Keratinocyte (primary cell): ENCODE measurements at regions not wholly inside any gene's neighbourhood (a gene's known extent, or its start where the extent isn't known, plus 50 kb on each side); places are given as distances from the start of the nearest gene placed in this dataset.

Experiments used
- DNase-seq: peaks from one replicate; pipeline ENCODE4 v3.0.0-alpha.2; 2011; ENCODE audit warnings: low read depth, missing footprints, low spot score
- FAIRE-seq: peaks from 2 replicates; lab custom pipeline; 2011; peaks lifted over from hg19 to GRCh38; lab: Jason Lieb, UNC
- H2AFZ ChIP-seq: 2 replicates; pipeline ENCODE4 v1.6.0; 2012; ENCODE audit warnings: low read length, control low read depth, inconsistent platforms; ENCODE audit not compliant: control insufficient read depth
- H3K27ac ChIP-seq: 2 replicates; pipeline ENCODE4 v1.5.1; 2011; ENCODE audit warnings: low read length; ENCODE audit not compliant: control insufficient read depth, insufficient read depth
- H3K27me3 ChIP-seq: 3 replicates; pipeline ENCODE4 v1.6.0; 2011; ENCODE audit warnings: low read length; ENCODE audit not compliant: control insufficient read depth, insufficient read depth; ENCODE audit errors: extremely low read depth
- H3K36me3 ChIP-seq, 2 experiments: 2 replicates in 1 of 2; 3 replicates in 1 of 2; pipeline ENCODE4 v1.5.1; 2011; ENCODE audit warnings: low read length in 2 of 2, mild to moderate bottlenecking in 1 of 2; ENCODE audit not compliant: control insufficient read depth in 2 of 2, insufficient read depth in 2 of 2; ENCODE audit errors: extremely low read depth in 1 of 2
- H3K4me1 ChIP-seq: 3 replicates; pipeline ENCODE4 v1.5.1; 2011; ENCODE audit warnings: low read length; ENCODE audit not compliant: control insufficient read depth, insufficient read depth; ENCODE audit errors: extremely low read depth
- H3K4me2 ChIP-seq: 3 replicates; pipeline ENCODE4 v1.6.0; 2011; ENCODE audit warnings: low read depth, low read length; ENCODE audit not compliant: control insufficient read depth, insufficient read depth; ENCODE audit errors: extremely low read depth
- H3K4me3 ChIP-seq, 3 experiments: fragments of 200-600 bp in 1 of 3; sonication (generic) in 1 of 3; 2 replicates in 2 of 3; 3 replicates in 1 of 3; pipeline ENCODE4 v1.5.1; 2011 to 2016; ENCODE audit warnings: low read length in 3 of 3, mild to moderate bottlenecking in 3 of 3, control low read depth in 2 of 3, inconsistent platforms in 1 of 3, low read depth in 1 of 3, mixed read lengths in 1 of 3, mixed run types in 1 of 3, moderate library complexity in 1 of 3; ENCODE audit not compliant: control insufficient read depth in 2 of 3, insufficient read depth in 2 of 3; ENCODE audit errors: extremely low read depth in 1 of 3
- H3K79me2 ChIP-seq: 2 replicates; pipeline ENCODE4 v1.6.0; 2012; ENCODE audit warnings: low read length; ENCODE audit not compliant: control insufficient read depth, insufficient read depth
- H3K9ac ChIP-seq: 3 replicates; pipeline ENCODE4 v1.6.0; 2011; ENCODE audit warnings: low read length; ENCODE audit not compliant: control insufficient read depth, insufficient read depth; ENCODE audit errors: extremely low read depth
- H3K9me1 ChIP-seq: 3 replicates; pipeline ENCODE4 v1.6.0; 2011; ENCODE audit warnings: low read length; ENCODE audit not compliant: control insufficient read depth, insufficient read depth; ENCODE audit errors: extremely low read depth
- H3K9me3 ChIP-seq: 2 replicates; pipeline ENCODE4 v1.5.1; 2012; ENCODE audit warnings: low read depth, low read length; ENCODE audit not compliant: control insufficient read depth
- H4K20me1 ChIP-seq: 3 replicates; pipeline ENCODE4 v1.6.0; 2011; ENCODE audit warnings: low read length; ENCODE audit not compliant: control insufficient read depth, insufficient read depth; ENCODE audit errors: extremely low read depth
- CTCF ChIP-seq, 3 experiments: IDR thresholded peaks in 1 of 3; conservative IDR thresholded peaks in 1 of 3; optimal IDR thresholded peaks in 1 of 3; 2 replicates in 2 of 3; 3 replicates in 1 of 3; pipeline versions ENCODE3 to v1.5.1; 2011; ENCODE audit warnings: low read length in 3 of 3, mild to moderate bottlenecking in 3 of 3, moderate library complexity in 2 of 3, control low read depth in 1 of 3, inconsistent platforms in 1 of 3; ENCODE audit not compliant: insufficient read depth in 2 of 3; ENCODE audit errors: extremely low read depth in 1 of 3
- EZH2 ChIP-seq: IDR thresholded peaks from one replicate; pipeline ENCODE4 v1.6.1; 2012; ENCODE audit warnings: inconsistent platforms, mild to moderate bottlenecking, low read length, moderate library complexity
- dilution Hi-C: fragments of 300-500 bp; cut with MboI; formaldehyde crosslinking; loops from one replicate; pipeline ENCODE4 v1.7.0; 2020; ENCODE audit warnings: low sequenced_read_pairs; ENCODE audit not compliant: extremely low pct_ligation_motif_present

GRCh38 chr6:139823099-139823807 lies 448.8 kb upstream of the CITED2 start:
- H3K36me3 ChIP-seq = no peaks in the 10 kb centered on the region
- H3K79me2 ChIP-seq = no peaks in the 10 kb centered on the region
- FAIRE-seq (no peak), DNase-seq (no peak)
- TF ChIP-seq CTCF (optimal IDR thresholded peaks at IDR 0.05 in 1 of 3, IDR thresholded peaks at IDR 0.05 in 1 of 3, conservative IDR thresholded peaks at IDR 0.05 in 1 of 3; ENCODE audit: extremely low read depth in 1 of 3, insufficient read depth in 2 of 3, low read length in 3 of 3) (no peak), EZH2 (no peak)
- no peaks in the 10 kb centered on the region for H3K4me1 ChIP-seq
- no peak overlapping the region for H3K27ac ChIP-seq
- H3K9me1 ChIP-seq = no peaks in the 10 kb centered on the region
- no peak overlapping the region for H3K4me2 ChIP-seq
- no peaks in the 10 kb centered on the region for H3K9me3 ChIP-seq
- H4K20me1 ChIP-seq = no peaks in the 10 kb centered on the region
- H2AFZ ChIP-seq = no peak overlapping the region
- H3K9ac ChIP-seq = no peak overlapping the region
- dilution Hi-C loops = no loop called here
- H3K4me3 ChIP-seq = no peak overlapping the region
- H3K27me3 ChIP-seq = no peaks in the 10 kb centered on the region

- Histone ChIP-seq H2AFZ (no peak overlapping the region), H3K36me3 (no peaks in the 10 kb centered on the region), H3K27me3 (no peaks in the 10 kb centered on the region), H3K79me2 (no peaks in the 10 kb centered on the region), H3K4me2 (no peak overlapping the region), H4K20me1 (no peaks in the 10 kb centered on the region), H3K27ac (no peak overlapping the region), H3K4me1 (no peaks in the 10 kb centered on the region), H3K4me3 (no peak overlapping the region), H3K9me1 (no peaks in the 10 kb centered on the region), H3K9me3 (no peaks in the 10 kb centered on the region), H3K9ac (no peak overlapping the region)
- dilution Hi-C loops = no loop called here
- DNase-seq (no peak), FAIRE-seq (peak; percentile 39)
- TF ChIP-seq EZH2 (no peak), CTCF (optimal IDR thresholded peaks at IDR 0.05 in 1 of 3, IDR thresholded peaks at IDR 0.05 in 1 of 3, conservative IDR thresholded peaks at IDR 0.05 in 1 of 3; ENCODE audit: extremely low read depth in 1 of 3, insufficient read depth in 2 of 3, low read length in 3 of 3) (no peak)
Observed at GRCh38 chr6:139821676-139822223, 447.3 kb upstream of the CITED2 start.
